HG03103 (cell line): ENCODE measurements at regions not wholly inside any gene's neighbourhood (a gene's known extent, or its start where the extent isn't known, plus 50 kb on each side); places are given as distances from the start of the nearest gene placed in this dataset.

Source experiments
- ATAC-seq: cut with Tn5 transposase; IDR thresholded peaks from one replicate; pipeline ENCODE4 v1.9.1; 2021; ENCODE audit warnings: low read depth; ENCODE audit not compliant: unreplicated experiment

DNA sequence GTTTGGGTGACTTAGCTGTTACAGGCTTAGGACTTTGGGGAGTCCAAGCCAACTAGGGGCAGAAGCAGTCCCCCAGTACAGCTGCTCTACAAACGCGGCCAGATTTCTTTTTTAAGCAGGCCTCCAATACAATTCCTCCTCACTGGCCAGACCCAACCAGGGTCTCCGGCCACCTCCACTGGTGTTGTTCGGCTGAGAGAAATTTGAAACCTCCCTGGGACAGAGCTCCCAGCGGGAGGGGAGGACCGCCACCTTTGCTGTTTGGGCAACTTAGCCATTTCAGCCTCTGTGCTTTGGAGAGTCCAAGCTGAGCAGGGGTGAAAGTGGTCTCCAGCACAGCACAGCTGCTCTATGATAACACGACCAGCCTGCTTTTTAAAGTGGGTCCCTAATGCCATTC, 59.4 kb upstream of the KHDRBS2 start:
- no peak for ATAC-seq

DNA sequence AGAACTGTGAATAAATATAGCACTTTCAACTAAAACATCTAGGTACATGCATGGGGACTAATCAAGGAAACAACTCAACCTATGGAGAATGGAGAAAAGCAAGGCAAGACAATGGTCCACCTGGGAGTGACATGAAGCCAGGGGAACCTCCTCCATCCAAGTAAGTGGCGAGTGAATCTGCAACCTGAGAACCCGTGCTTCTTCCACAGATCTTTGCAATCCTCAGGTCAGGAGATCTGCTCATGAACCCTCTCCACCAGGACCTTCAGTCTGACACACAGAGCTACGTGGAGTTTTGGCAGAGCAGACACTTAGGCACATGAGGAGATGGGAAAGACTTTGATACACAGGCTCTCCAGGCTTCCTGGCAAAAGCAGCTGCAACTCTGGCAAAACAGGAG, 58.8 kb upstream of the KHDRBS2 start:
- ATAC-seq, result no peak

GRCh38 chr6:62338477-62338876, 52.5 kb upstream of the KHDRBS2 start:
- no peak for ATAC-seq
